CD14-positive monocyte (primary cell): ENCODE measurements at regions not wholly inside any gene's neighbourhood (a gene's known extent, or its start where the extent isn't known, plus 50 kb on each side); places are given as distances from the start of the nearest gene placed in this dataset.

Experiments
- DNase-seq, 3 donors: peaks; one replicate each; pipeline ENCODE4 v3.0.0-alpha.2; 2011 to 2022
- H2AFZ ChIP-seq: 2 replicates; pipeline ENCODE4 v1.6.0; 2012; ENCODE audit warnings: mild to moderate bottlenecking, low read depth, low read length, inconsistent platforms; ENCODE audit not compliant: insufficient read depth, poor library complexity, severe bottlenecking
- H3K27ac ChIP-seq, 2 donors: 1 replicate in 1 of 2; 2 replicates in 1 of 2; pipeline ENCODE4 v1.5.1; 2012 to 2013; ENCODE audit warnings: low read length in 2 of 2, control low read depth in 1 of 2, inconsistent platforms in 1 of 2, low read depth in 1 of 2, mild to moderate bottlenecking in 1 of 2
- H3K27me3 ChIP-seq, 2 donors: one replicate each; pipeline versions ENCODE4 v1.6.0 to v1.6.1; 2011 to 2013; ENCODE audit warnings: low read length in 2 of 2; ENCODE audit not compliant: control insufficient read depth in 2 of 2, insufficient read depth in 2 of 2
- H3K36me3 ChIP-seq, 2 donors: replicated peaks in 1 of 2; 1 replicate in 1 of 2; 2 replicates in 1 of 2; pipeline versions ENCODE4 v1.5.1 to v1.6.1; 2012 to 2013; ENCODE audit warnings: low read length in 2 of 2, control low read depth in 1 of 2, inconsistent platforms in 1 of 2, mild to moderate bottlenecking in 1 of 2; ENCODE audit not compliant: insufficient read depth in 2 of 2, control insufficient read depth in 1 of 2
- H3K4me1 ChIP-seq, 2 donors: 1 replicate in 1 of 2; 2 replicates in 1 of 2; pipeline versions ENCODE4 v1.5.1 to v1.6.1; 2012 to 2013; ENCODE audit warnings: low read length in 2 of 2, control low read depth in 1 of 2, inconsistent platforms in 1 of 2, mild to moderate bottlenecking in 1 of 2, moderate library complexity in 1 of 2; ENCODE audit not compliant: insufficient read depth in 2 of 2, control insufficient read depth in 1 of 2
- H3K4me2 ChIP-seq: replicated peaks from 2 replicates; pipeline ENCODE3; 2012; ENCODE audit warnings: low read length, moderate library complexity, mild to moderate bottlenecking; ENCODE audit not compliant: poor library complexity, severe bottlenecking; ENCODE audit errors: extremely low read depth
- H3K4me3 ChIP-seq, 3 experiments: fragments of 200-600 bp in 1 of 3; sonication (generic) in 1 of 3; replicated peaks in 1 of 3; 1 replicate in 2 of 3; 2 replicates in 1 of 3; pipeline ENCODE4 v1.5.1; 2011 to 2013; ENCODE audit warnings: low read length in 3 of 3, mild to moderate bottlenecking in 3 of 3, control low read depth in 2 of 3, low read depth in 2 of 3, inconsistent platforms in 1 of 3, moderate library complexity in 1 of 3
- H3K79me2 ChIP-seq: 2 replicates; pipeline ENCODE4 v1.6.0; 2012; ENCODE audit warnings: mild to moderate bottlenecking, control low read depth, inconsistent platforms, low read length, moderate library complexity; ENCODE audit not compliant: insufficient read depth
- H3K9ac ChIP-seq: 2 replicates; pipeline ENCODE4 v1.6.0; 2017; ENCODE audit warnings: low read length, mild to moderate bottlenecking; ENCODE audit not compliant: insufficient read depth, poor library complexity, severe bottlenecking
- H3K9me3 ChIP-seq, 2 donors: replicated peaks in 1 of 2; 1 replicate in 1 of 2; 2 replicates in 1 of 2; pipeline versions ENCODE4 v1.5.1 to v1.6.1; 2012 to 2013; ENCODE audit warnings: low read length in 2 of 2, control low read depth in 1 of 2; ENCODE audit not compliant: control insufficient read depth in 1 of 2, insufficient read depth in 1 of 2
- H4K20me1 ChIP-seq: 2 replicates; pipeline ENCODE4 v1.6.0; 2012; ENCODE audit warnings: mild to moderate bottlenecking, low read length, control low read depth, moderate library complexity; ENCODE audit not compliant: insufficient read depth
- H3K27ac Mint-ChIP-seq, 7 donors: one replicate each; pipeline ENCODE4 v1.8.0; 2020; ENCODE audit warnings: mild to moderate bottlenecking in 7 of 7, mixed read lengths in 7 of 7, moderate library complexity in 6 of 7, inconsistent platforms in 2 of 7
- H3K27me3 Mint-ChIP-seq, 3 donors: one replicate each; pipeline ENCODE4 v1.8.0; 2021 to 2022; ENCODE audit warnings: low read depth in 3 of 3, mild to moderate bottlenecking in 3 of 3, mixed read lengths in 3 of 3, moderate library complexity in 3 of 3, inconsistent platforms in 1 of 3
- H3K36me3 Mint-ChIP-seq, 2 donors: one replicate each; pipeline ENCODE4 v1.8.0; 2020; ENCODE audit warnings: mixed read lengths in 2 of 2, inconsistent platforms in 1 of 2, mild to moderate bottlenecking in 1 of 2
- H3K4me1 Mint-ChIP-seq: one replicate; pipeline ENCODE4 v1.8.0; 2020; ENCODE audit warnings: mild to moderate bottlenecking, mixed read lengths
- H3K4me3 Mint-ChIP-seq, 2 donors: one replicate each; pipeline ENCODE4 v1.8.0; 2020; ENCODE audit warnings: mild to moderate bottlenecking in 2 of 2, mixed read lengths in 2 of 2, moderate library complexity in 1 of 2
- H3K9me3 Mint-ChIP-seq, 7 donors: one replicate each; pipeline ENCODE4 v1.8.0; 2020 to 2022; ENCODE audit warnings: mixed read lengths in 7 of 7, mild to moderate bottlenecking in 6 of 7, moderate library complexity in 6 of 7, inconsistent platforms in 2 of 7
- CTCF ChIP-seq: fragments of 200-600 bp; IDR thresholded peaks from one replicate; pipeline ENCODE4 v1.8.0; 2022; ENCODE audit warnings: antibody characterized with exemption, mild to moderate bottlenecking
- WGBS: methylation state at CpG from one replicate; pipeline ENCODE4 v1.1.5; 2013; ENCODE audit warnings: missing lambda C conversion rate; ENCODE audit not compliant: insufficient coverage; 5-methylcytosine and 5-hydroxymethylcytosine counted together
- intact Hi-C, 2 donors: fragments of 100-400 bp; cut with micrococcal nuclease; formaldehyde crosslinking; loops; one replicate each; pipeline versions ENCODE4 v1.15.0 to v1.15.1; 2023

- DNase-seq: no peak
These were observed 217.6 kb upstream of the IL12A start for GRCh38 chr3:159770998-159771397.

GRCh38 chr3:159771865-159772611 is 216.6 kb upstream of the IL12A start:
- no peak overlapping the region for H3K4me3 Mint-ChIP-seq
- no peaks in the 10 kb centered on the region for H3K4me1 Mint-ChIP-seq
- H2AFZ ChIP-seq: no peak overlapping the region
- H3K27ac Mint-ChIP-seq: no peak overlapping the region
- H3K79me2 ChIP-seq: no peaks in the 10 kb centered on the region
- no peaks in the 10 kb centered on the region for H4K20me1 ChIP-seq
- H3K9me3 Mint-ChIP-seq: no peaks in the 10 kb centered on the region
- no peak overlapping the region for H3K27ac ChIP-seq
- H3K9ac ChIP-seq: no peak overlapping the region
- peaks cover 2 to 3% (median 2%) of the 10 kb centered on the region in 3 donors for H3K27me3 Mint-ChIP-seq
- no peaks in the 10 kb centered on the region for H3K36me3 ChIP-seq
- H3K27me3 ChIP-seq: no peaks in the 10 kb centered on the region
- 94% methylated on average over 7 of the region's 11 CpGs for WGBS
- H3K4me1 ChIP-seq: no peaks in the 10 kb centered on the region
- no peak for DNase-seq
- TF ChIP-seq CTCF: no peak
- no peaks in the 10 kb centered on the region for H3K36me3 Mint-ChIP-seq
- intact Hi-C loops: no loop called here
- H3K4me2 ChIP-seq: no peak overlapping the region
- H3K4me3 ChIP-seq: no peak overlapping the region
- H3K9me3 ChIP-seq: no peaks in the 10 kb centered on the region

More at GRCh38 chr3:159770998-159771397, 217.6 kb upstream of the IL12A start:
- Histone ChIP-seq H3K9ac (no peak overlapping the region), H3K36me3 (no peaks in the 10 kb centered on the region), H3K4me3 (no peak overlapping the region), H3K27me3 (peaks cover 5 to 10% of the 10 kb centered on the region in 2 donors), H3K4me2 (no peak overlapping the region), H3K9me3 (no peaks in the 10 kb centered on the region), H4K20me1 (no peaks in the 10 kb centered on the region), H3K4me1 (no peaks in the 10 kb centered on the region), H2AFZ (no peak overlapping the region), H3K79me2 (no peaks in the 10 kb centered on the region), H3K27ac (no peak overlapping the region)
- no peak overlapping the region for H3K27ac Mint-ChIP-seq
- WGBS: no CpG with 5 or more reads among the region's 2 CpGs
- H3K9me3 Mint-ChIP-seq: no peaks in the 10 kb centered on the region
- intact Hi-C loops: no loop called here
- TF ChIP-seq CTCF: no peak
- no peaks in the 10 kb centered on the region for H3K36me3 Mint-ChIP-seq
- H3K4me1 Mint-ChIP-seq: peaks cover 2% of the 10 kb centered on the region
- peaks cover 8 to 13% (median 12%) of the 10 kb centered on the region in 3 donors for H3K27me3 Mint-ChIP-seq
- no peak overlapping the region for H3K4me3 Mint-ChIP-seq
